HepG2 (cell line): ENCODE measurements at regions not wholly inside any gene's neighbourhood (a gene's known extent, or its start where the extent isn't known, plus 50 kb on each side); places are given as distances from the start of the nearest gene placed in this dataset.
A peak's percentile ranks its signal among the peaks of the same experiment; 100 is the strongest.

ENCODE experiments used
- ATAC-seq: fragments of 200-7000 bp; cut with Tn5 transposase; 3 replicates; pipeline ENCODE4 v1.9.1; 2020; ENCODE audit warnings: mild to moderate bottlenecking, moderate library complexity
- BruUV-seq: library from RNA; stranded (reverse); fragments of 400-500 nt; replicated peaks from 2 replicates; lab custom pipeline; 2021; lab: Mats Ljungman, UMichigan
- CTCF ChIA-PET: fragments of 300-600 bp; formaldehyde crosslinking; extraction: SDS; loops from one replicate; lab custom pipeline; 2021; ENCODE audit warnings: low total read pairs, inconsistent platforms, low intra/inter-chr PET ratio; lab: Yijun Ruan, JAX
- POLR2A ChIA-PET: fragments of 350-600 bp; sonication (Branson Sonifier 250); formaldehyde crosslinking; loops from one replicate; lab custom pipeline; 2020; ENCODE audit warnings: antibody characterized with exemption, inconsistent platforms; lab: Yijun Ruan, JAX
- DNase-seq: peaks from one replicate; pipeline ENCODE4 v3.0.0-alpha.2; 2015; ENCODE audit warnings: low spot score
- FAIRE-seq: peaks from 3 replicates; lab custom pipeline; 2011; peaks lifted over from hg19 to GRCh38; lab: Jason Lieb, UNC
- H2AFZ ChIP-seq: one replicate; pipeline ENCODE4 v1.6.1; 2011; ENCODE audit warnings: low read length, inconsistent platforms
- H3K27ac ChIP-seq: fragments of 300-600 bp; 3 replicates; pipeline ENCODE4 v1.8.0; 2011; ENCODE audit warnings: mixed run types, mild to moderate bottlenecking, mixed read lengths, low read length, inconsistent platforms; ENCODE audit not compliant: insufficient read depth; ENCODE audit errors: extremely low read length
- H3K27me3 ChIP-seq, 2 experiments: fragments of 200-600 bp in 1 of 2; 2 replicates in 1 of 2; 3 replicates in 1 of 2; pipeline versions ENCODE4 v1.6.0 to v1.8.0; 2011; ENCODE audit warnings: low read length in 2 of 2, mild to moderate bottlenecking in 2 of 2, moderate library complexity in 2 of 2, inconsistent platforms in 1 of 2; ENCODE audit not compliant: insufficient read depth in 2 of 2, control insufficient read depth in 1 of 2
- H3K36me3 ChIP-seq, 2 experiments: fragments of 200-600 bp in 1 of 2; replicated peaks in 1 of 2; 2 replicates in 1 of 2; 3 replicates in 1 of 2; pipeline versions ENCODE4 v1.5.1 to v1.8.0; 2011; ENCODE audit warnings: low read length in 2 of 2, inconsistent platforms in 1 of 2; ENCODE audit not compliant: insufficient read depth in 2 of 2, control insufficient read depth in 1 of 2
- H3K4me1 ChIP-seq: 2 replicates; pipeline ENCODE4 v1.5.1; 2012; ENCODE audit warnings: low read length, inconsistent platforms; ENCODE audit not compliant: insufficient read depth
- H3K4me2 ChIP-seq: 2 replicates; pipeline ENCODE4 v1.6.0; 2011; ENCODE audit warnings: low read depth, low read length, inconsistent platforms
- H3K4me3 ChIP-seq, 3 experiments: fragments of 200-600 bp in 1 of 3; sonication (generic), shearing (Covaris generic) in 1 of 3; replicated peaks in 1 of 3; 2 replicates each; pipeline ENCODE4 v1.5.1; 2011 to 2016; ENCODE audit warnings: low read length in 3 of 3, inconsistent platforms in 2 of 3, low read depth in 2 of 3, mild to moderate bottlenecking in 2 of 3, control low read depth in 1 of 3, mixed read lengths in 1 of 3; ENCODE audit not compliant: insufficient read depth in 1 of 3
- H3K79me2 ChIP-seq: one replicate; pipeline ENCODE4 v1.6.1; 2011; ENCODE audit warnings: low read length, inconsistent platforms; ENCODE audit not compliant: insufficient read depth
- H3K9ac ChIP-seq: 2 replicates; pipeline ENCODE4 v1.6.0; 2011; ENCODE audit warnings: mild to moderate bottlenecking, low read depth, low read length, inconsistent platforms; ENCODE audit not compliant: insufficient read depth
- H3K9me3 ChIP-seq: 2 replicates; pipeline ENCODE4 v1.5.1; 2012; ENCODE audit warnings: mild to moderate bottlenecking, low read length
- H4K20me1 ChIP-seq: 2 replicates; pipeline ENCODE4 v1.6.0; 2011; ENCODE audit warnings: inconsistent platforms, mild to moderate bottlenecking, low read length, moderate library complexity; ENCODE audit not compliant: insufficient read depth
- ASH2L ChIP-seq: fragments of 300-600, 200-600 bp; sonication (generic); IDR thresholded peaks from 2 replicates; pipeline ENCODE4 v1.7.0; 2017; ENCODE audit warnings: low read depth, mild to moderate bottlenecking, moderate library complexity, mixed read lengths, low read length; ENCODE audit not compliant: insufficient read length
- RFX1 ChIP-seq: fragments of 450-650 bp; IDR thresholded peaks from 2 replicates; pipeline ENCODE4 v1.6.1; 2017
- WGBS: methylation state at CpG from one replicate; pipeline ENCODE4 v1.1.6; 2017; ENCODE audit warnings: low lambda C conversion rate; 5-methylcytosine and 5-hydroxymethylcytosine counted together
- in situ Hi-C: cut with HindIII; loops from 2 replicates; pipeline ENCODE4 v1.10.0; 2017; ENCODE audit warnings: low pct_unique_long_range_greater_than_20kb; ENCODE audit not compliant: extremely low pct_ligation_motif_present
- intact Hi-C: fragments of 100-400 bp; cut with micrococcal nuclease; formaldehyde crosslinking; loops from one replicate; pipeline ENCODE4 v1.10.0; 2022; ENCODE audit not compliant: unreplicated experiment
- TF ChIP-seq, protein P1 (sequence below): sonication (generic); formaldehyde crosslinking; conservative IDR thresholded peaks from 2 replicates; pipeline ENCODE4 v1.5.0; 2020; ENCODE audit warnings: missing genetic modification reagents

DNA sequence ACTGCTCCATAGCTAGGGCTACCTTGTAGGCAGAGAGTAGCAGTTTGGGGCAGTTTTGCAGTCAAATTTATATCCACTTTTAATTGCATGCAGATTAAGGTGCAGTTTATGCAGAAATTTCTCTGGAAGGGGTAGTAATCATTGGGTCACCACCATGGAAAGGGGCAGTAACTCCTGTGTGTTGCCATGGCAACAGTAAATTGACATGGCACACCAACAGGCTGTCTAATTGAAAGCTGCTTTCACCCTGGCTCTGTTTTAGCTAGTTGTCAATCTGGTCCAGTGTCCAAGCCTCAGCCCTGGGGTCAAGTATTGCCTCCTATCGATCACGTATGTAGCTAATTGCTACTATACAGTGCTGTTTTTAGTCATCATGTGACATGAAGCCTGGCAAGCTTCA lies 786.1 kb upstream of the CNTN5 start:
- H3K36me3 ChIP-seq: no peaks in the 10 kb centered on the region
- intact Hi-C loops: no loop called here
- H3K79me2 ChIP-seq: no peaks in the 10 kb centered on the region
- H2AFZ ChIP-seq: no peak overlapping the region
- H3K27me3 ChIP-seq: no peaks in the 10 kb centered on the region
- no peak overlapping the region for H3K27ac ChIP-seq
- DNase-seq: no peak
- no peaks in the 10 kb centered on the region for H3K4me1 ChIP-seq
- POLR2A ChIA-PET: no interaction called here
- WGBS: 47% methylated on average over 2 of the region's 2 CpGs
- CTCF ChIA-PET: no interaction called here
- FAIRE-seq: no peak
- peak; percentile 37; the same call in 1 of the 2 replicates for TF ChIP-seq RFX1
- no peak for TF ChIP-seq ASH2L
- TF ChIP-seq, all 625 proteins: peak for 1
- Histone ChIP-seq H3K9me3 (peaks cover 5% of the 10 kb centered on the region; the same call in 1 of the 2 replicates), H3K4me3 (no peak overlapping the region), H3K9ac (no peak overlapping the region), H3K4me2 (no peak overlapping the region), H4K20me1 (no peaks in the 10 kb centered on the region)
- in situ Hi-C loops: no loop called here
- BruUV-seq: no TSS peak
- no peak for ATAC-seq

DNA sequence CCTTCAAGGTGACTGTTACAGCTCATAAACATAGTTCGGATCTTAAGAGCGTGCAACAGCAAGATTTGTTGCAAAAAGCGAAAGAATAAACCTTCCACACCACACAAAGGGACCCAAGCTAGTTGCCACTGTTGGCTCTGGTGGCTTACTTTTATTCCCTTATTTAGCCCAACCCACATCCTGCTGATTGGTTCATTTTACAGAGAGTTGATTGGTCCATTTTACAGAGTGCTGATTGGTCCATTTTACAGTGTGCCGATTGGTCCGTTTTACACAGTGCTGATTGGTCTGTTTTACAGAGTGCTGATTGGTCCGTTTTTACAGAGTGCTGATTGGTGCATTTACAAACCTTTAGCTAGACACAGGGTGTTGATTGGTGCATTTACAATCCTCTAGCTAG lies 776.9 kb upstream of the CNTN5 start:
- no peak for ATAC-seq
- WGBS: 17% methylated on average over 6 of the region's 6 CpGs

More for the DNA sequence above, 776.9 kb upstream of the CNTN5 start:
- Histone ChIP-seq H2AFZ (no peak overlapping the region), H3K9ac (no peak overlapping the region), H3K27me3 (no peaks in the 10 kb centered on the region), H3K9me3 (peaks cover 10% of the 10 kb centered on the region; the same call in 1 of the 2 replicates), H3K4me1 (no peaks in the 10 kb centered on the region), H4K20me1 (no peaks in the 10 kb centered on the region), H3K4me3 (no peak overlapping the region), H3K4me2 (no peak overlapping the region), H3K79me2 (no peaks in the 10 kb centered on the region), H3K27ac (no peak overlapping the region), H3K36me3 (no peaks in the 10 kb centered on the region)
- BruUV-seq: no TSS peak
- TF ChIP-seq, protein P1, sequence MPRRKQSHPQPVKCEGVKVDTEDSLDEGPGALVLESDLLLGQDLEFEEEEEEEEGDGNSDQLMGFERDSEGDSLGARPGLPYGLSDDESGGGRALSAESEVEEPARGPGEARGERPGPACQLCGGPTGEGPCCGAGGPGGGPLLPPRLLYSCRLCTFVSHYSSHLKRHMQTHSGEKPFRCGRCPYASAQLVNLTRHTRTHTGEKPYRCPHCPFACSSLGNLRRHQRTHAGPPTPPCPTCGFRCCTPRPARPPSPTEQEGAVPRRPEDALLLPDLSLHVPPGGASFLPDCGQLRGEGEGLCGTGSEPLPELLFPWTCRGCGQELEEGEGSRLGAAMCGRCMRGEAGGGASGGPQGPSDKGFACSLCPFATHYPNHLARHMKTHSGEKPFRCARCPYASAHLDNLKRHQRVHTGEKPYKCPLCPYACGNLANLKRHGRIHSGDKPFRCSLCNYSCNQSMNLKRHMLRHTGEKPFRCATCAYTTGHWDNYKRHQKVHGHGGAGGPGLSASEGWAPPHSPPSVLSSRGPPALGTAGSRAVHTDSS (CRISPR knock-in tag): no peak
- in situ Hi-C loops (no loop called here), intact Hi-C loops (no loop called here)
- CTCF ChIA-PET: no interaction called here
- FAIRE-seq (no peak), DNase-seq (no peak)
- POLR2A ChIA-PET: no interaction called here
